B cell (primary cell): ENCODE measurements at regions not wholly inside any gene's neighbourhood (a gene's known extent, or its start where the extent isn't known, plus 50 kb on each side); places are given as distances from the start of the nearest gene placed in this dataset.

Source experiments
- ATAC-seq: fragments of 200-7000 bp; cut with Tn5 transposase; one replicate; pipeline ENCODE4 v1.10.0; 2021; ENCODE audit warnings: low read depth, mild to moderate bottlenecking, moderate number of reproducible peaks, moderate library complexity
- CTCF ChIA-PET: fragments of 350-600 bp; sonication (Branson Sonifier 250); formaldehyde crosslinking; loops from one replicate; lab custom pipeline; 2021; ENCODE audit warnings: antibody characterized with exemption, inconsistent platforms; lab: Charles Lee
- POLR2A ChIA-PET: fragments of 350-600 bp; sonication (Branson Sonifier 250); formaldehyde crosslinking; loops from one replicate; lab custom pipeline; 2021; ENCODE audit warnings: antibody characterized with exemption; lab: Charles Lee
- DNase-seq: peaks from one replicate; pipeline ENCODE4 v3.0.0; 2013
- H2AFZ ChIP-seq: 2 replicates; pipeline ENCODE4 v1.6.1; 2012; ENCODE audit warnings: mild to moderate bottlenecking, low read depth, low read length; ENCODE audit not compliant: insufficient read depth, poor library complexity, severe bottlenecking
- H3K27ac ChIP-seq, 2 donors: 1 replicate in 1 of 2; 2 replicates in 1 of 2; pipeline ENCODE4 v1.5.1; 2012 to 2013; ENCODE audit warnings: low read length in 2 of 2, mild to moderate bottlenecking in 2 of 2, moderate library complexity in 1 of 2
- H3K27me3 ChIP-seq, 4 experiments: fragments of 200-600 bp in 1 of 4; sonication (generic) in 1 of 4; replicated peaks in 1 of 4; 1 replicate in 2 of 4; 2 replicates in 2 of 4; pipeline versions ENCODE4 v1.6.1 to v1.7.0; 2013 to 2016; ENCODE audit warnings: low read length in 3 of 4, mild to moderate bottlenecking in 2 of 4, mixed read lengths in 1 of 4, moderate library complexity in 1 of 4; ENCODE audit not compliant: insufficient read depth in 4 of 4, control insufficient read depth in 3 of 4; ENCODE audit errors: control extremely low read depth in 1 of 4
- H3K36me3 ChIP-seq, 2 experiments: replicated peaks in 1 of 2; 1 replicate in 1 of 2; 2 replicates in 1 of 2; pipeline versions ENCODE4 v1.6.1 to v1.7.1; 2013; ENCODE audit warnings: low read length in 1 of 2; ENCODE audit not compliant: insufficient read depth in 2 of 2, control insufficient read depth in 1 of 2; ENCODE audit errors: control extremely low read depth in 1 of 2, extremely low read depth in 1 of 2
- H3K4me1 ChIP-seq, 2 donors: fragments of 200-600 bp in 1 of 2; sonication (generic) in 1 of 2; 1 replicate in 1 of 2; 2 replicates in 1 of 2; pipeline versions ENCODE4 v1.5.1 to v1.6.1; 2013 to 2017; ENCODE audit warnings: low read length in 2 of 2; ENCODE audit not compliant: control insufficient read depth in 2 of 2, insufficient read depth in 2 of 2
- H3K4me2 ChIP-seq: replicated peaks from 2 replicates; pipeline ENCODE3; 2012; ENCODE audit warnings: mild to moderate bottlenecking, low read depth, low read length; ENCODE audit not compliant: poor library complexity, severe bottlenecking
- H3K4me3 ChIP-seq, 5 experiments: fragments of 200-600 bp in 1 of 5; sonication (generic) in 1 of 5; 1 replicate in 3 of 5; 2 replicates in 2 of 5; pipeline versions ENCODE4 v1.5.1 to v1.7.0; 2011 to 2016; ENCODE audit warnings: low read length in 4 of 5, mild to moderate bottlenecking in 4 of 5, low read depth in 2 of 5, control low read depth in 1 of 5, moderate library complexity in 1 of 5; ENCODE audit not compliant: insufficient read depth in 1 of 5; ENCODE audit errors: control extremely low read depth in 1 of 5, extremely low read depth in 1 of 5
- H3K79me2 ChIP-seq: fragments of 200-600 bp; sonication (generic); one replicate; pipeline ENCODE4 v1.6.0; 2016; ENCODE audit warnings: low read length; ENCODE audit not compliant: control insufficient read depth, insufficient read depth
- H3K9ac ChIP-seq: fragments of 200-600 bp; sonication (generic); 2 replicates; pipeline ENCODE4 v1.6.1; 2017; ENCODE audit warnings: mild to moderate bottlenecking, low read length, moderate library complexity
- H3K9me3 ChIP-seq, 3 donors: one replicate each; pipeline versions ENCODE4 v1.6.1 to v1.7.1; 2013; ENCODE audit warnings: low read length in 2 of 3; ENCODE audit not compliant: control insufficient read depth in 2 of 3, insufficient read depth in 1 of 3; ENCODE audit errors: control extremely low read depth in 1 of 3
- H4K20me1 ChIP-seq: 2 replicates; pipeline ENCODE4 v1.6.0; 2012; ENCODE audit warnings: mild to moderate bottlenecking, low read length; ENCODE audit not compliant: insufficient read depth, control insufficient read depth, poor library complexity, severe bottlenecking
- H3K27ac Mint-ChIP-seq: one replicate; pipeline ENCODE4 v1.8.0; 2021; ENCODE audit warnings: mixed read lengths
- H3K27me3 Mint-ChIP-seq: one replicate; pipeline ENCODE4 v1.8.0; 2021; ENCODE audit warnings: mixed read lengths
- H3K4me1 Mint-ChIP-seq: one replicate; pipeline ENCODE4 v1.8.0; 2021; ENCODE audit warnings: mixed read lengths
- H3K4me3 Mint-ChIP-seq: one replicate; pipeline ENCODE4 v1.8.0; 2021; ENCODE audit warnings: mixed read lengths
- H3K9me3 Mint-ChIP-seq: one replicate; pipeline ENCODE4 v1.8.0; 2022; ENCODE audit warnings: mixed read lengths; ENCODE audit not compliant: insufficient read depth
- EZH2 ChIP-seq: IDR thresholded peaks from 2 replicates; pipeline ENCODE4 v1.6.1; 2012; ENCODE audit warnings: borderline replicate concordance, low read depth, mild to moderate bottlenecking, moderate library complexity, low read length; ENCODE audit not compliant: insufficient read depth, poor library complexity, severe bottlenecking
- WGBS: methylation state at CpG from one replicate; pipeline ENCODE4 v1.1.5; 2013; ENCODE audit warnings: missing lambda C conversion rate; ENCODE audit not compliant: insufficient coverage; 5-methylcytosine and 5-hydroxymethylcytosine counted together
- intact Hi-C: fragments of 100-400 bp; cut with micrococcal nuclease; formaldehyde crosslinking; loops from one replicate; pipeline ENCODE4 v1.10.0; 2022
- TF ChIP-seq, protein P1 (sequence below): fragments of 200-600 bp; IDR thresholded peaks from one replicate; pipeline ENCODE4 v1.8.0; 2022; ENCODE audit warnings: antibody characterized with exemption, mild to moderate bottlenecking

DNA sequence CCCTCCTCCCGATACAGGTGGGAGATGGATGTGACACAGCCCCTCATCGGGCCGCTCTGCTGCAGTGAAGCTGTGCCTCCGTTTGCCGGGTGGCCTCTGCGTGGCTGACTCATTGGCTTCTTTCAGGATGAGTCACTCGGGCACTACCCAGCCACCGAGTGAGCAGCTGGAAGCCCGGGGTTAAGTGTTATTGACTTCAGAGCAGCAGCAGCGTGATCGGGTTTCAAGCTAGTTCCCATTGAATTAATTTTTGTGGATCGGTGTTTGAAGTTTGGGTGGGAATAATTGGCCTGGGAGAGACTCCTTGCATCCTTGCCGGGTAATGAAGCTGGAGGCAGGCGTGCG lies 266.4 kb upstream of the IRX4 start:
- Histone ChIP-seq H4K20me1 (no peaks in the 10 kb centered on the region), H3K36me3 (no peaks in the 10 kb centered on the region), H3K79me2 (no peaks in the 10 kb centered on the region), H3K9me3 (peaks cover 0 to 39% (median 0%) of the 10 kb centered on the region in 3 donors), H3K4me1 (no peaks in the 10 kb centered on the region), H3K9ac (no peak overlapping the region), H3K4me2 (no peak overlapping the region), H3K27me3 (no peaks in the 10 kb centered on the region), H2AFZ (no peak overlapping the region), H3K27ac (no peak overlapping the region), H3K4me3 (no peak overlapping the region)
- WGBS = 65% methylated on average over 15 of the region's 15 CpGs
- no peak overlapping the region for H3K4me3 Mint-ChIP-seq
- H3K27ac Mint-ChIP-seq = no peak overlapping the region
- POLR2A ChIA-PET = no interaction called here
- CTCF ChIA-PET = no interaction called here
- H3K27me3 Mint-ChIP-seq = no peaks in the 10 kb centered on the region
- peaks cover 4% of the 10 kb centered on the region for H3K9me3 Mint-ChIP-seq
- no peak for DNase-seq
- intact Hi-C loops = no loop called here
- TF ChIP-seq, protein P1, sequence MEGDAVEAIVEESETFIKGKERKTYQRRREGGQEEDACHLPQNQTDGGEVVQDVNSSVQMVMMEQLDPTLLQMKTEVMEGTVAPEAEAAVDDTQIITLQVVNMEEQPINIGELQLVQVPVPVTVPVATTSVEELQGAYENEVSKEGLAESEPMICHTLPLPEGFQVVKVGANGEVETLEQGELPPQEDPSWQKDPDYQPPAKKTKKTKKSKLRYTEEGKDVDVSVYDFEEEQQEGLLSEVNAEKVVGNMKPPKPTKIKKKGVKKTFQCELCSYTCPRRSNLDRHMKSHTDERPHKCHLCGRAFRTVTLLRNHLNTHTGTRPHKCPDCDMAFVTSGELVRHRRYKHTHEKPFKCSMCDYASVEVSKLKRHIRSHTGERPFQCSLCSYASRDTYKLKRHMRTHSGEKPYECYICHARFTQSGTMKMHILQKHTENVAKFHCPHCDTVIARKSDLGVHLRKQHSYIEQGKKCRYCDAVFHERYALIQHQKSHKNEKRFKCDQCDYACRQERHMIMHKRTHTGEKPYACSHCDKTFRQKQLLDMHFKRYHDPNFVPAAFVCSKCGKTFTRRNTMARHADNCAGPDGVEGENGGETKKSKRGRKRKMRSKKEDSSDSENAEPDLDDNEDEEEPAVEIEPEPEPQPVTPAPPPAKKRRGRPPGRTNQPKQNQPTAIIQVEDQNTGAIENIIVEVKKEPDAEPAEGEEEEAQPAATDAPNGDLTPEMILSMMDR = no peak
- TF ChIP-seq EZH2 = no peak
- ATAC-seq = no peak
- H3K4me1 Mint-ChIP-seq = no peaks in the 10 kb centered on the region

DNA sequence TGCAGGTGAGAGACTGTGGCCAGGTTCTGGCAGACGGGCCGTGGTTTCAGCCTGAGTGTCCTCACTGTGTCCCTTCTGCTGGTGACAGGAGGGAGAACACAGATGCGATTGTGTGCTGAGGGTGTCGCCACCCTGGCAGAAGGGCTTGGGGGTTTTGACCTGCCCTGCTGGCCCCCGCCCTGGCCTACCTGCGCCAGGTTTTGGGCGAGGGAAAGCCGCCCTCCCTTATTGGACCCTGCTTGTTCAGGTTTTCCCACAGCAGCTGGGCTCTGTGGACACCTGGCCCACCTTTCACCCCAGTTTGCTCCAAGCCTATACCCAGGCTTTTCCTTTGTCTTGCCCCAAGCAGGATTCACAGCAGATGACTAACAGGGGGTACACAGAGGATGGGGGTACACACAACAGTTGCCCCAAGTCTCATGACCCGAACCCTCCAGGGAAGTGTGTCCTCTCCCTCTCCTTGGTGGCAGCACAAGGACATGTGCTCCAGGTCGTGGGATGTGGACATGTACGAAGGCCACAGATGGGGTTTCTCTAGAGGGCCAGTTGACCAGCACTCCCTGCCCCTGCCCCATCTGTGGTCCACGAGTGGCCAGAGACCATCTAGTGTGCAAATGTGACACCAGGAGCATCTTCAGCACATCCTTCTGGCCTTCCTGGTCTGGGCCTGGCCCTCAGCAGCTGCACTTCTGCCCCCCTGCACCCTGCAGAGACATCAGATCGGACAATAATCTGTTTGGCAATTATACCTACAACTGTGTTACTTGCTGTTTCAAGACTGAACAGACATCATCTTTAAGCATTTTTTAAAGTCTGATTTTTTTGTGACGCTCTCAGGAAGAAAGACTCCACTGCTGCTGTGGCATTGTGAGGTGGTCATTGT lies 265.8 kb upstream of the IRX4 start:
- ChIA-PET CTCF (no interaction called here), POLR2A (no interaction called here)
- Histone ChIP-seq H2AFZ (no peak overlapping the region), H3K36me3 (no peaks in the 10 kb centered on the region), H3K27me3 (no peaks in the 10 kb centered on the region), H3K4me1 (no peaks in the 10 kb centered on the region), H3K4me3 (no peak overlapping the region), H3K27ac (no peak overlapping the region), H3K4me2 (no peak overlapping the region), H3K9me3 (peaks cover 0 to 42% (median 0%) of the 10 kb centered on the region in 3 donors), H4K20me1 (no peaks in the 10 kb centered on the region), H3K9ac (no peak overlapping the region), H3K79me2 (no peaks in the 10 kb centered on the region)
- Mint-ChIP-seq H3K4me3 (no peak overlapping the region), H3K4me1 (no peaks in the 10 kb centered on the region), H3K9me3 (peaks cover 4% of the 10 kb centered on the region), H3K27ac (no peak overlapping the region), H3K27me3 (no peaks in the 10 kb centered on the region)
- TF ChIP-seq, protein P1 = no peak
- no peak for TF ChIP-seq EZH2
- WGBS = 85% methylated on average over 14 of the region's 14 CpGs
- no peak for DNase-seq
- no peak for ATAC-seq
- intact Hi-C loops = no loop called here
